ENCODE measurements at regions not wholly inside any gene's neighbourhood (a gene's known extent, or its start where the extent isn't known, plus 50 kb on each side); places are given as distances from the start of the nearest gene placed in this dataset.
"Not testable (repeated sequence)": the region's sequence is repeated elsewhere in the genome, so short reads cannot be mapped to it uniquely, and the experiment has no call there.

DNA sequence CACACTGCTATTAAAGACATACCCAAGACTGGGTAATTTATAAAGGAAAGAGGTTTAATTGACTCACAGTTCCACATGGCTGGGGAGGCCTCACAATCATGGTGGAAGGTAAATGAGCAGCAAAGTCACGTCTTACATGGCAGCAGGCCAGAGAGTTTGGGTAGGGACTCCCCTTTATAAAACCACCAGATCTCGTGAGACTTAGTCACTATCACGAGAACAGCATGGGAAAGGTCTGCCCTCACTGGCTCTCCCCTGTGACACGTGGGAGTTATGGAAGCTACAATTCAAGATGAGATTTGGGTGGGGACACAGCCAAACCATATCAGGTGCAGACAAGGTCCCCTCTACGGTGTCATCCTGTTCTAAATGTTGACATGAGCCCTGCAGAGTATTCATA lies 332.5 kb downstream of the QKI start:
- not testable (repeated sequence) for TF ChIP-seq EP300, POLR2A (IDR thresholded peaks at IDR 0.05)
- TF ChIP-seq, protein P1, sequence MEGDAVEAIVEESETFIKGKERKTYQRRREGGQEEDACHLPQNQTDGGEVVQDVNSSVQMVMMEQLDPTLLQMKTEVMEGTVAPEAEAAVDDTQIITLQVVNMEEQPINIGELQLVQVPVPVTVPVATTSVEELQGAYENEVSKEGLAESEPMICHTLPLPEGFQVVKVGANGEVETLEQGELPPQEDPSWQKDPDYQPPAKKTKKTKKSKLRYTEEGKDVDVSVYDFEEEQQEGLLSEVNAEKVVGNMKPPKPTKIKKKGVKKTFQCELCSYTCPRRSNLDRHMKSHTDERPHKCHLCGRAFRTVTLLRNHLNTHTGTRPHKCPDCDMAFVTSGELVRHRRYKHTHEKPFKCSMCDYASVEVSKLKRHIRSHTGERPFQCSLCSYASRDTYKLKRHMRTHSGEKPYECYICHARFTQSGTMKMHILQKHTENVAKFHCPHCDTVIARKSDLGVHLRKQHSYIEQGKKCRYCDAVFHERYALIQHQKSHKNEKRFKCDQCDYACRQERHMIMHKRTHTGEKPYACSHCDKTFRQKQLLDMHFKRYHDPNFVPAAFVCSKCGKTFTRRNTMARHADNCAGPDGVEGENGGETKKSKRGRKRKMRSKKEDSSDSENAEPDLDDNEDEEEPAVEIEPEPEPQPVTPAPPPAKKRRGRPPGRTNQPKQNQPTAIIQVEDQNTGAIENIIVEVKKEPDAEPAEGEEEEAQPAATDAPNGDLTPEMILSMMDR (IDR thresholded peaks at IDR 0.05), result not testable (repeated sequence)
